A549 (cell line): ENCODE measurements at regions not wholly inside any gene's neighbourhood (a gene's known extent, or its start where the extent isn't known, plus 50 kb on each side); places are given as distances from the start of the nearest gene placed in this dataset.

ENCODE experiments used
- ATAC-seq, 2 experiments: fragments of 200-7000 bp in 1 of 2; fragments of >200 bp in 1 of 2; cut with Nextera tagmentation in 1 of 2; cut with Tn5 transposase in 1 of 2; 3 replicates each; pipeline versions ENCODE4 v1.8.0 to v1.9.1; 2018 to 2020; ENCODE audit warnings: mild to moderate bottlenecking in 1 of 2, moderate library complexity in 1 of 2
- CTCF ChIA-PET: fragments of 300-600 bp; sonication (Branson Sonifier 250); formaldehyde crosslinking; extraction: SDS; loops from one replicate; lab custom pipeline; 2021; ENCODE audit warnings: antibody characterized with exemption, inconsistent platforms; lab: Yijun Ruan, JAX
- POLR2A ChIA-PET: fragments of 350-600 bp; formaldehyde crosslinking; extraction: SDS; loops from one replicate; lab custom pipeline; 2021; ENCODE audit warnings: antibody characterized with exemption, inconsistent platforms; lab: Yijun Ruan, JAX
- DNase-seq, 2 experiments: peaks; one replicate each; pipeline versions ENCODE4 v3.0.0 to v3.0.0-alpha.2; 2011 to 2016; ENCODE audit warnings: low read depth in 1 of 2, low spot score in 1 of 2
- FAIRE-seq: peaks from 2 replicates; lab custom pipeline; 2011; peaks lifted over from hg19 to GRCh38; lab: Jason Lieb, UNC
- H3K27ac ChIP-seq, 2 experiments: fragments of >200 bp; sonication (Bioruptor Twin); formaldehyde crosslinking; 3 replicates each; pipeline ENCODE4 v1.5.1; 2016 to 2017
- H3K4me1 ChIP-seq: fragments of >200 bp; sonication (Bioruptor Twin); formaldehyde crosslinking; 3 replicates; pipeline ENCODE4 v1.6.1; 2016
- H3K4me2 ChIP-seq: fragments of >200 bp; sonication (Bioruptor Twin); formaldehyde crosslinking; 3 replicates; pipeline ENCODE4 v1.6.1; 2016
- H3K4me3 ChIP-seq: fragments of >200 bp; sonication (Bioruptor Twin); formaldehyde crosslinking; 3 replicates; pipeline ENCODE4 v1.5.1; 2016
- H3K9me3 ChIP-seq: fragments of >200 bp; sonication (Bioruptor Twin); formaldehyde crosslinking; 3 replicates; pipeline ENCODE4 v1.6.1; 2016
- BHLHE40 ChIP-seq: IDR thresholded peaks from 2 replicates; pipeline ENCODE4 v1.6.1; 2012; ENCODE audit warnings: low read depth, low read length, inconsistent platforms
- EHF ChIP-seq: fragments of 250-450 bp; sonication (Bioruptor Pico); IDR thresholded peaks from 2 replicates; pipeline ENCODE4 v1.5.0; 2020; ENCODE audit warnings: mild to moderate bottlenecking
- EHMT2 ChIP-seq: fragments of 200-600 bp; sonication (generic); IDR thresholded peaks from 2 replicates; pipeline ENCODE4 v1.6.1; 2016; ENCODE audit warnings: antibody characterized with exemption, low read depth, mild to moderate bottlenecking, moderate library complexity
- FOSB ChIP-seq: fragments of 250-450 bp; sonication (Bioruptor Pico); IDR thresholded peaks from 2 replicates; pipeline ENCODE4 v1.5.0; 2020; ENCODE audit warnings: mild to moderate bottlenecking, moderate library complexity
- FOXS1 ChIP-seq: fragments of 250-450 bp; sonication (Bioruptor Pico); IDR thresholded peaks from 2 replicates; pipeline ENCODE4 v1.5.0; 2020; ENCODE audit warnings: mild to moderate bottlenecking, moderate library complexity
- GATA3 ChIP-seq: IDR thresholded peaks from 2 replicates; pipeline ENCODE4 v1.6.1; 2012; ENCODE audit warnings: borderline replicate concordance
- HDAC2 ChIP-seq: fragments of 200-600 bp; sonication (generic); IDR thresholded peaks from 2 replicates; pipeline ENCODE4 v1.6.1; 2016
- HOXB5 ChIP-seq: fragments of 250-450 bp; sonication (Bioruptor Pico); IDR thresholded peaks from 2 replicates; pipeline ENCODE4 v1.5.0; 2020; ENCODE audit warnings: mild to moderate bottlenecking, moderate library complexity
- KDM5A ChIP-seq: fragments of 200-600 bp; sonication (generic); IDR thresholded peaks from 2 replicates; pipeline ENCODE4 v1.6.1; 2016; ENCODE audit warnings: antibody characterized with exemption, mild to moderate bottlenecking
- MAZ ChIP-seq: fragments of 150-350 bp; IDR thresholded peaks from 2 replicates; pipeline ENCODE4 v1.6.1; 2014; ENCODE audit warnings: antibody characterized with exemption, low read depth, low read length, borderline replicate concordance
- MYC ChIP-seq: IDR thresholded peaks from 2 replicates; pipeline ENCODE4 v1.6.1; 2012; ENCODE audit warnings: mild to moderate bottlenecking, inconsistent platforms, low read length, improper control_type of control experiment, borderline replicate concordance
- PBX3 ChIP-seq: IDR thresholded peaks from 2 replicates; pipeline ENCODE4 v1.6.1; 2012
- POLR2A ChIP-seq: IDR thresholded peaks from 2 replicates; pipeline ENCODE4 v1.6.1; 2012; ENCODE audit warnings: mild to moderate bottlenecking, low read length
- RARB ChIP-seq: fragments of 250-450 bp; sonication (Bioruptor Pico); IDR thresholded peaks from 2 replicates; pipeline ENCODE4 v1.8.0; 2021; ENCODE audit warnings: mild to moderate bottlenecking, moderate library complexity
- RFX5 ChIP-seq: fragments of 450-650 bp; IDR thresholded peaks from 2 replicates; pipeline ENCODE4 v1.7.1; 2014; ENCODE audit warnings: antibody characterized with exemption, mild to moderate bottlenecking, moderate library complexity
- SMC3 ChIP-seq: fragments of >200 bp; sonication (Bioruptor Twin); formaldehyde crosslinking; IDR thresholded peaks from 3 replicates; pipeline ENCODE4 v1.6.1; 2018; ENCODE audit warnings: inconsistent platforms
- USF2 ChIP-seq: fragments of 450-650 bp; IDR thresholded peaks from 2 replicates; pipeline ENCODE4 v1.6.1; 2014; ENCODE audit warnings: antibody characterized with exemption
- ZC3H11A ChIP-seq: fragments of 450-650 bp; IDR thresholded peaks from 2 replicates; pipeline ENCODE4 v1.6.1; 2014; ENCODE audit warnings: antibody characterized with exemption, mild to moderate bottlenecking
- ZNF302 ChIP-seq: fragments of 250-450 bp; sonication (Bioruptor Pico); IDR thresholded peaks from 2 replicates; pipeline ENCODE4 v1.9.0; 2021; ENCODE audit warnings: inconsistent platforms, mild to moderate bottlenecking, moderate library complexity
- WGBS: methylation state at CpG from one replicate; pipeline ENCODE4 v1.1.6; 2017; ENCODE audit errors: missing lambda C conversion rate; 5-methylcytosine and 5-hydroxymethylcytosine counted together
- TF ChIP-seq, protein P1 (sequence below): fragments of 200-600 bp; sonication (generic); IDR thresholded peaks from 2 replicates; pipeline ENCODE4 v1.6.1; 2016; ENCODE audit warnings: antibody characterized with exemption, mild to moderate bottlenecking, moderate library complexity
- TF ChIP-seq, protein P2 (sequence below): fragments of >200 bp; sonication (Bioruptor Twin); formaldehyde crosslinking; IDR thresholded peaks from 3 replicates; pipeline ENCODE4 v1.5.1; 2016

DNA sequence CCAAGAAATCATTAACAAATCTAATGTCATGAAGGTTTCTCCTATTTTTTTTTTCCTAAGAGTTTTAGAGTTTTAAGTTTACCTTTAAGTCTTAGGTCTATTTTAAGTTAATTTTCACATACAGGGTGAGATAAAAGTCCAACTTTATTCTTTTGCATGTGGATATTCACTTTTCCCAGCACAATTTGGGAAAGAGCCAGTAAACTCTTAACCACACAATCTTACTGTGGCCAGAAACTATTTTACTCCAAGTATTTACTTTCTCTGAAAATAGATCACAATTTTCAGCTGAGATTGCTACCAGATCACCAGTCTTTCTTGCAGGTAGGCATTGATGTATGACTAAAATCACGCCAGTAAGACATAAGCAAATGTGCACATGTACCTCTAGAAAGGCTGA lies 728.5 kb downstream of the TNS3 start:
- TF ChIP-seq PBX3 (no peak), RFX5 (no peak), SMC3 (no peak), ZNF302 (CRISPR knock-in tag) (no peak), FOSB (no peak), GATA3 (no peak), EHMT2 (no peak), ZC3H11A (no peak)
- TF ChIP-seq, all 56 proteins: peak for 0
- FAIRE-seq (no peak), DNase-seq (no peak), ATAC-seq (no peak)
- Histone ChIP-seq H3K4me1 (no peaks in the 10 kb centered on the region; the same call in 2 of the 3 replicates), H3K4me2 (no peak overlapping the region), H3K9me3 (no peaks in the 10 kb centered on the region), H3K4me3 (no peak overlapping the region), H3K27ac (no peak overlapping the region)
- WGBS, result 20% methylated on average over 1 of the region's 1 CpG
- POLR2A ChIA-PET, result no interaction called here
- CTCF ChIA-PET, result interaction anchor here (1.3 kb wide), 1 partner anchor 56 kb away, joined by 3 read pairs; no protein-coding TSS in a partner anchor

DNA sequence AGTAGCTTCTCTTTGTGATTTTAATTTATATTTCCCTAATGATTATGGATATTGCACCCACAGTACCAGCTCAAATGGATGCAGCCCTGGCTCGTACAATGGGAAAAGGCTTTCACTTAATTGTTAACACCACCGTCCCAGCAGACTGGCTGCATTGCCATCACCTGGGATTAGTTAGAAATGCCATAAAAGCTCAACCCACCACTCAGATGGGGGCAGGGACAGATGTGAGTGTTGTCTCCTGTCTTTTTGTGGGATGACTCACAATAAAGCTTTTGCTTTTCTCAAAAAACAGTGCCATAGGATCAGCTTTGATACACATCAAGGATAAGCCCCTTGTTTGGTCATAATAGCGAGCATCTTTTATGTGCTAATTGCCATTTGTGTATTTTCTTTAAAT lies 729.1 kb downstream of the TNS3 start:
- POLR2A ChIA-PET, result no interaction called here

DNA sequence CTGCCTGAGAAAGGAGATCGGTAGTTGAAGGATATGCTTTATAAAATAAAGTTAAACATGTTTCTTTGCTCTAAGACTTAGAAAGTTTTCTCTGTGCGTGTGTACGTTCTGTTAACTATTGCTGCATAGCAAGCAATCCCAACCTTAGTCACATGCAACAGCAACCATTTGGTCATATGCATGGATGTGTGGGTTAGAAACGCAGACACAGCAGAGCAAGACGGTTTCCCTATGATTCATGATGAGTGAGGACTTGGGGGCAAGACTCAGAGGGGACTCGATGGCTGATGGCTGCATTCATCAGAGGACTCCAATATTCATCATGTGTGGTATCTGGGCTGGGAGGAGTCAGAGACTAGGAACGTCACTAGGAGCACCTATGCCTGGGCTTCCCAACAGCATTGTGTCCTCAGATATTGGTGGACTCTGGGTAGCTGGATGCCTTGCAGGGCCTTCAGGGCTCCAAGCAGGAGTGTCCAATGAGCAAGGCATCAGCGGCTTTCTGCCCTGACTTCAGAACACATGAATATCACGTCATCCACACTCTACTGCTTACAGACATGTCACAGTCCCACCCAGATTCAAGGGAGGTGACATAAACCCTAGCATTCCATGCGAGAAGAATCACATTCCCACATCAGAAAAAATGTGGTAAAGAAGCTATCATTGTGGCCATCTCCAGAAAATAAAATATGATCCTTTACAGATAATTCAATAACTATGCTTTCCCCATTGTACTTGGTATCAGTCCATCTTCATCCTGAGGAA lies 731.2 kb downstream of the TNS3 start:
- 62% methylated on average over 10 of the region's 10 CpGs for WGBS
- FAIRE-seq, result no peak
- ChIA-PET CTCF (interaction anchor here (1.0 kb wide), 1 partner anchor 24 kb away, joined by 3 read pairs; no protein-coding TSS in a partner anchor), POLR2A (no interaction called here)
- TF ChIP-seq USF2 (no peak), FOSB (no peak), EHF (CRISPR knock-in tag) (no peak), FOXS1 (CRISPR knock-in tag) (no peak), MAZ (no peak), KDM5A (no peak), POLR2A (no peak), ZNF302 (CRISPR knock-in tag) (no peak), MYC (no peak), RARB (CRISPR knock-in tag) (no peak), HDAC2 (no peak)
- TF ChIP-seq, protein P1, sequence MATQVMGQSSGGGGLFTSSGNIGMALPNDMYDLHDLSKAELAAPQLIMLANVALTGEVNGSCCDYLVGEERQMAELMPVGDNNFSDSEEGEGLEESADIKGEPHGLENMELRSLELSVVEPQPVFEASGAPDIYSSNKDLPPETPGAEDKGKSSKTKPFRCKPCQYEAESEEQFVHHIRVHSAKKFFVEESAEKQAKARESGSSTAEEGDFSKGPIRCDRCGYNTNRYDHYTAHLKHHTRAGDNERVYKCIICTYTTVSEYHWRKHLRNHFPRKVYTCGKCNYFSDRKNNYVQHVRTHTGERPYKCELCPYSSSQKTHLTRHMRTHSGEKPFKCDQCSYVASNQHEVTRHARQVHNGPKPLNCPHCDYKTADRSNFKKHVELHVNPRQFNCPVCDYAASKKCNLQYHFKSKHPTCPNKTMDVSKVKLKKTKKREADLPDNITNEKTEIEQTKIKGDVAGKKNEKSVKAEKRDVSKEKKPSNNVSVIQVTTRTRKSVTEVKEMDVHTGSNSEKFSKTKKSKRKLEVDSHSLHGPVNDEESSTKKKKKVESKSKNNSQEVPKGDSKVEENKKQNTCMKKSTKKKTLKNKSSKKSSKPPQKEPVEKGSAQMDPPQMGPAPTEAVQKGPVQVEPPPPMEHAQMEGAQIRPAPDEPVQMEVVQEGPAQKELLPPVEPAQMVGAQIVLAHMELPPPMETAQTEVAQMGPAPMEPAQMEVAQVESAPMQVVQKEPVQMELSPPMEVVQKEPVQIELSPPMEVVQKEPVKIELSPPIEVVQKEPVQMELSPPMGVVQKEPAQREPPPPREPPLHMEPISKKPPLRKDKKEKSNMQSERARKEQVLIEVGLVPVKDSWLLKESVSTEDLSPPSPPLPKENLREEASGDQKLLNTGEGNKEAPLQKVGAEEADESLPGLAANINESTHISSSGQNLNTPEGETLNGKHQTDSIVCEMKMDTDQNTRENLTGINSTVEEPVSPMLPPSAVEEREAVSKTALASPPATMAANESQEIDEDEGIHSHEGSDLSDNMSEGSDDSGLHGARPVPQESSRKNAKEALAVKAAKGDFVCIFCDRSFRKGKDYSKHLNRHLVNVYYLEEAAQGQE, result no peak
- H3K4me3 ChIP-seq, result no peak overlapping the region
- no peak for ATAC-seq
- H3K27ac ChIP-seq, result no peak overlapping the region
- no peak overlapping the region for H3K4me2 ChIP-seq
- H3K4me1 ChIP-seq, result no peaks in the 10 kb centered on the region; the same call in 2 of the 3 replicates
- H3K9me3 ChIP-seq, result no peaks in the 10 kb centered on the region
- DNase-seq, result no peak

More for the DNA sequence above, 729.1 kb downstream of the TNS3 start:
- no peaks in the 10 kb centered on the region; the same call in 2 of the 3 replicates for H3K4me1 ChIP-seq
- no peak for ATAC-seq
- WGBS, result 71% methylated on average over 3 of the region's 3 CpGs
- no peak for TF ChIP-seq SMC3
- TF ChIP-seq, protein P2, sequence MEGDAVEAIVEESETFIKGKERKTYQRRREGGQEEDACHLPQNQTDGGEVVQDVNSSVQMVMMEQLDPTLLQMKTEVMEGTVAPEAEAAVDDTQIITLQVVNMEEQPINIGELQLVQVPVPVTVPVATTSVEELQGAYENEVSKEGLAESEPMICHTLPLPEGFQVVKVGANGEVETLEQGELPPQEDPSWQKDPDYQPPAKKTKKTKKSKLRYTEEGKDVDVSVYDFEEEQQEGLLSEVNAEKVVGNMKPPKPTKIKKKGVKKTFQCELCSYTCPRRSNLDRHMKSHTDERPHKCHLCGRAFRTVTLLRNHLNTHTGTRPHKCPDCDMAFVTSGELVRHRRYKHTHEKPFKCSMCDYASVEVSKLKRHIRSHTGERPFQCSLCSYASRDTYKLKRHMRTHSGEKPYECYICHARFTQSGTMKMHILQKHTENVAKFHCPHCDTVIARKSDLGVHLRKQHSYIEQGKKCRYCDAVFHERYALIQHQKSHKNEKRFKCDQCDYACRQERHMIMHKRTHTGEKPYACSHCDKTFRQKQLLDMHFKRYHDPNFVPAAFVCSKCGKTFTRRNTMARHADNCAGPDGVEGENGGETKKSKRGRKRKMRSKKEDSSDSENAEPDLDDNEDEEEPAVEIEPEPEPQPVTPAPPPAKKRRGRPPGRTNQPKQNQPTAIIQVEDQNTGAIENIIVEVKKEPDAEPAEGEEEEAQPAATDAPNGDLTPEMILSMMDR, result no peak
- TF ChIP-seq HOXB5 (CRISPR knock-in tag), result no peak
- TF ChIP-seq MYC, result no peak
- TF ChIP-seq USF2, result no peak
- no peak for TF ChIP-seq BHLHE40
- no peak for TF ChIP-seq MAZ
- TF ChIP-seq, all 56 proteins: peak for 0
- CTCF ChIA-PET, result interaction anchor here (1.3 kb wide), 1 partner anchor 57 kb away, joined by 3 read pairs; no protein-coding TSS in a partner anchor
- FAIRE-seq (no peak), DNase-seq (no peak)
- H3K4me3 ChIP-seq, result no peak overlapping the region
- no peak overlapping the region for H3K4me2 ChIP-seq
- H3K27ac ChIP-seq, result no peak overlapping the region
- no peaks in the 10 kb centered on the region for H3K9me3 ChIP-seq
